DND-41 (cell line): ENCODE measurements at regions not wholly inside any gene's neighbourhood (a gene's known extent, or its start where the extent isn't known, plus 50 kb on each side); places are given as distances from the start of the nearest gene placed in this dataset.

Source experiments
- EZH2 ChIP-seq: IDR thresholded peaks from 3 replicates; pipeline ENCODE4 v1.6.1; 2012; ENCODE audit warnings: borderline replicate concordance, low read depth, mild to moderate bottlenecking, moderate library complexity, low read length, inconsistent platforms; ENCODE audit not compliant: severe bottlenecking
- TF ChIP-seq, protein P1 (sequence below): IDR thresholded peaks from 2 replicates; pipeline ENCODE4 v1.5.1; 2012; ENCODE audit warnings: borderline replicate concordance, low read length, moderate library complexity, mild to moderate bottlenecking; ENCODE audit not compliant: poor library complexity, severe bottlenecking; ENCODE audit errors: extremely low read depth

DNA sequence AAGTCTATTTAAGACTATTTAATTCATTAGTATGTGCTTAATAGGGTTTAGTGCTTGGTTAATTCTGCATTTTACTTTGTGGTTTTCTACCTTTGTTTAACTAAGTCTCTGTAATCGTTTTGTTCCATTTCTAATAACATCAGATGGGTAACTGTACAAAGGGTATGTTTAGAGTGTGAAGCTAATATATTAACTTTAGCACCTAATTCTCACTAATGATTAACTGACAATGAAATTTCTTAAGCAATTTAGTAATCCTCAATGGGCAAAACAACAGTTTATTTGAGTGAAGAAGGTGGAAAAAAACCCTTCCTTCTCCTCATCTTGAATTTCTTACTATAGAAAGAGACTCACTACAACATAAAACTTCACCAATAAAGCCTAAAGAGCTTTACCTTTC lies 448.1 kb upstream of the MIR17HG start:
- TF ChIP-seq, protein P1, sequence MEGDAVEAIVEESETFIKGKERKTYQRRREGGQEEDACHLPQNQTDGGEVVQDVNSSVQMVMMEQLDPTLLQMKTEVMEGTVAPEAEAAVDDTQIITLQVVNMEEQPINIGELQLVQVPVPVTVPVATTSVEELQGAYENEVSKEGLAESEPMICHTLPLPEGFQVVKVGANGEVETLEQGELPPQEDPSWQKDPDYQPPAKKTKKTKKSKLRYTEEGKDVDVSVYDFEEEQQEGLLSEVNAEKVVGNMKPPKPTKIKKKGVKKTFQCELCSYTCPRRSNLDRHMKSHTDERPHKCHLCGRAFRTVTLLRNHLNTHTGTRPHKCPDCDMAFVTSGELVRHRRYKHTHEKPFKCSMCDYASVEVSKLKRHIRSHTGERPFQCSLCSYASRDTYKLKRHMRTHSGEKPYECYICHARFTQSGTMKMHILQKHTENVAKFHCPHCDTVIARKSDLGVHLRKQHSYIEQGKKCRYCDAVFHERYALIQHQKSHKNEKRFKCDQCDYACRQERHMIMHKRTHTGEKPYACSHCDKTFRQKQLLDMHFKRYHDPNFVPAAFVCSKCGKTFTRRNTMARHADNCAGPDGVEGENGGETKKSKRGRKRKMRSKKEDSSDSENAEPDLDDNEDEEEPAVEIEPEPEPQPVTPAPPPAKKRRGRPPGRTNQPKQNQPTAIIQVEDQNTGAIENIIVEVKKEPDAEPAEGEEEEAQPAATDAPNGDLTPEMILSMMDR: no peak
- no peak for TF ChIP-seq EZH2
